Right cardiac atrium (tissue), 5 donors: ENCODE measurements at regions not wholly inside any gene's neighbourhood (a gene's known extent, or its start where the extent isn't known, plus 50 kb on each side); places are given as distances from the start of the nearest gene placed in this dataset.

Source experiments
- ATAC-seq, 2 donors: fragments of 200-7000 bp; cut with Tn5 transposase; one replicate each; pipeline versions ENCODE4 v1.8.0 to v1.9.1; 2020; ENCODE audit warnings: moderate library complexity in 2 of 2, mild to moderate bottlenecking in 1 of 2
- DNase-seq, 3 donors: peaks; one replicate each; pipeline ENCODE4 v3.0.0-alpha.2; 2020
- H3K27ac ChIP-seq: one replicate; pipeline ENCODE4 v1.5.1; 2013; ENCODE audit warnings: mild to moderate bottlenecking, low read length, control low read depth, moderate library complexity
- H3K27me3 ChIP-seq: one replicate; pipeline ENCODE4 v1.6.1; 2013; ENCODE audit not compliant: control insufficient read depth, insufficient read depth
- H3K4me1 ChIP-seq: one replicate; pipeline ENCODE4 v1.6.1; 2013; ENCODE audit warnings: low read length; ENCODE audit not compliant: control insufficient read depth, insufficient read depth
- H3K4me3 ChIP-seq: one replicate; pipeline ENCODE4 v1.5.1; 2013; ENCODE audit warnings: low read length, control low read depth
- H3K9me3 ChIP-seq: one replicate; pipeline ENCODE4 v1.6.1; 2013; ENCODE audit warnings: low read length; ENCODE audit not compliant: control insufficient read depth
- whole genome bisulfite sequencing: extraction: QIAGEN DNeasy Blood & Tissue Kit; methylation state at CpG from one replicate; pipeline ENCODE4 v1.1.7; 2013; 5-methylcytosine and 5-hydroxymethylcytosine counted together
- intact Hi-C, 4 donors: fragments of 100-400 bp; cut with DNase I; formaldehyde crosslinking; loops; one replicate each; pipeline versions ENCODE4 v1.11.0 to v1.14.0; 2022 to 2023
- donor health status: healthy with polysubstance abuse.
- donor health status: DM: no; HTN: yes; CAD: no.
- donor health status: DM: no; HTN: no; CAD: no.
- donor health status: DM: no; HTN: yes; CAD: no; lungs with severe emphysema.
- donor health status: DM: yes; HTN: yes; CAD: no.

DNA sequence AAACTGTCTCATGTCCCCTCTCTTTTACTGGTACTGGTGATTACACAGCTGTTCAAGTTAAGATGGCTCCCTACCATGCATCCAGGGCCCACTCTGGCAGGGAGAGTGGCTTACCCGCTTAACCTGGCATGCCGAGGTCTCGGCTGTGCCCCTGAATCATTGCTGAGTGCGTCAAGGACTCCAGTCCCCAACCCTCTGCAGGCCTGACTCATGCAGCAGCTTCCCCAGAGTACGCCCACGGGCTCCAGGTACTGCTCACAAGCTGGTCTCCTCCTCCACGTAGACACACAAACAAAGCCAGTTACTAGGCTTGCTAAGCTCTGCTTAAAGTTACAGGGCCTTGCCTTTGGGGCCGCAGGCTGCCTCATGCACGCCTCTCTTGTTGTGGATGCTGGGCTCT lies 447.4 kb downstream of the COG6 start:
- Histone ChIP-seq H3K9me3 (no peaks in the 10 kb centered on the region), H3K27me3 (no peaks in the 10 kb centered on the region), H3K4me3 (no peak overlapping the region), H3K27ac (no peak overlapping the region), H3K4me1 (no peaks in the 10 kb centered on the region)
- intact Hi-C loops, result no loop called here
- DNase-seq (no peak), ATAC-seq (peak in 1 of 2 donors; percentile 30)
- 93% methylated on average over 9 of the region's 9 CpGs for WGBS

DNA sequence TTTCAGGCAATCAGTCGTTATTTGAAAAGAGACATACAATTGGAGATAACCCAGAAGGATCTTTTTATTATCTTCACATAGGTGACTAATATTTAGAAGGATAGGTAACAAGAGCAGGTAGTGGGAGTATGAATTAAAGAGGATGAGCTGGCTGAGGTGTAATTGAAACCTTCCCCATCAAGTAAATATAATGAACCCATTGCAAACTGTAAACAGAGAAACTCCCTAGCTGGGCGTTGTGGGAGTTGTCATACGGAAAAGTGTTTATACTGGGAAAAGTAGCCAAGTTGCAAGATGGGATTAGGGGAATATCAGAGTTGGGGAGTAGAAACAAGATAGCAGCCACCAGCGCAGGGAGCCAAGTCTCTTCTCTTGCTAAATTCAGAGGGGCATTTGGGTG lies 448.4 kb downstream of the COG6 start:
- DNase-seq (no peak), ATAC-seq (no peak)
- no peaks in the 10 kb centered on the region for H3K27me3 ChIP-seq
- H3K27ac ChIP-seq, result no peak overlapping the region
- intact Hi-C loops, result no loop called here
- H3K4me3 ChIP-seq, result no peak overlapping the region
- H3K9me3 ChIP-seq, result no peaks in the 10 kb centered on the region
- 71% methylated on average over 4 of the region's 4 CpGs for WGBS
- no peaks in the 10 kb centered on the region for H3K4me1 ChIP-seq

DNA sequence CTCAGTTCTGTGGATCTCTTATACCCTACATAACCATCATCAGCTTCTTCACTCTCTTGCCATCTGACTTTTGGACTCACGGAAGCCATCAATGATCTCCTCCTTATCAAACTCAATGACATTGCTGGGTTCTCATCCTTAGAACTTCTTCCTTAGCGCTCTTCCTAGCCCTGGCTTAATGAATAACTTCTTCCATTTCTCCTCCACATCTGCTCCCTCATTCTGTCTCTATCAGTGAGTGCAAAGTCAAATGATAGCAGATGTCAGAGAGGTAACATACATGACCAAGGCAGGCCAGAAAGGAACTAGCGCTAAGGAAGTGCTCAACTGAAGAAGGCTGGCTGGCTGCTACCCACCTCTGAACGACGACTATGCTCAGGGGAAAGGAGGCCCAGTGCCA lies 449.8 kb downstream of the COG6 start:
- Histone ChIP-seq H3K27me3 (no peaks in the 10 kb centered on the region), H3K27ac (no peak overlapping the region), H3K9me3 (no peaks in the 10 kb centered on the region), H3K4me3 (no peak overlapping the region), H3K4me1 (no peaks in the 10 kb centered on the region)
- DNase-seq (no peak), ATAC-seq (no peak)
- intact Hi-C loops, result no loop called here
- 91% methylated on average over 5 of the region's 5 CpGs for WGBS

DNA sequence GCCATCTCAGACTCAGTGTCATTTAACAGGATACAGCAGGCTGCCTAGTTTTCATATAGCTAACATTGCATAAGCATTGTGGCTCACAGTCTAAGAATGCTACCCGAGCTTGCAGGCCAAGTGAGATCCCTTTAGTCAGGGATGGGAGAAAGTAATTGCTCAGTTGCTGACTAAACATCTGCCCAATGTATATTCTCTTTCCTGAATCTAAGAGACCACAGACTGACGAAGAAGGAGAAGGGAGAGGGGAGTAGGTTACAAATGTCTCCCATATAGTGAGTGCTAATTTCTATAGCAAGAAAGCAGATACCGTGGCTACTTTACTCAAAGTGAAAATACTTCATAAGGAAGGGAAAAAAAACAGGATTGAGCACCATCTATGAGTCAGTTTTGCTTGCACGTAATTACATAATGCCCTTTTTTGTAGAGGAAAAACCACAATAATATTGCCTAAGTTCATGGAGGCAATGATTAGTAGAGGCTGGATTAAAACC lies 453.9 kb downstream of the COG6 start:
- H3K4me3 ChIP-seq, result no peak overlapping the region
- intact Hi-C loops, result no loop called here
- H3K4me1 ChIP-seq, result no peaks in the 10 kb centered on the region
- no peaks in the 10 kb centered on the region for H3K27me3 ChIP-seq
- ATAC-seq (peak in 1 of 2 donors; percentile 68), DNase-seq (no peak)
- no peak overlapping the region for H3K27ac ChIP-seq
- 79% methylated on average over 4 of the region's 4 CpGs for WGBS
- H3K9me3 ChIP-seq, result no peaks in the 10 kb centered on the region

DNA sequence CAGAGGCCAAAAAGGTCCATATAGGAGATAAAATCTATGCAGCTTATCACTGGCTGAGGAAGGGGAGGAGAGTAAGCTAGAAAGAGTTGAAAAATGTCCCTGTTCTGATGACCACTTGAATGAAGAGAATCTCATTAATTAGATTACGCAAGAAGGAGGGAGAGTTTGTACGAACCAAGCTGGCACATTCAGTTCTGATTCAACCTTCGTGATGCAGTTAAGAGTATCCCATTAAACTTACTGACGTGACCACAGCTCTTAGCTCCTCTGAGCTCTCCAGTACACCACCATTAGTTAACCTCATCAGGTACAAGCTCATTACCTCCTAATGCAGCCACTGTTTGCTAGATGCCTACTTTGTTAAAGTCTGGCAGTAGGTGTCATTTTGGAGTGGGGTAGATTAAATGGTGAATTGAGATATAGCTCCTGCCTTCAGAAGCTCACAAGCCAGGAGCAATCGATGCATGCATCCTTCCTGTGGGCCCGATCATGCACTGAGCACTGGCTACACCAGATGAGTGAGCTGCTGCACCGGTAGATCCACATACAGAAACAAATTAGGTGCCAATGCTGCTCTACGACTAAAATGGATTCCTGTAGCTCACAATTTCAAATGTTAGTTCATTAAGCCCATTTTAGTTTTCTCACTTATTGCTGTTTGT lies 458.3 kb downstream of the COG6 start:
- no peaks in the 10 kb centered on the region for H3K9me3 ChIP-seq
- H3K27ac ChIP-seq, result no peak overlapping the region
- 93% methylated on average over 8 of the region's 8 CpGs for WGBS
- intact Hi-C loops, result no loop called here
- no peak overlapping the region for H3K4me3 ChIP-seq
- no peak for ATAC-seq
- H3K4me1 ChIP-seq, result peaks cover 3% of the 10 kb centered on the region
- no peak for DNase-seq
- H3K27me3 ChIP-seq, result no peaks in the 10 kb centered on the region

DNA sequence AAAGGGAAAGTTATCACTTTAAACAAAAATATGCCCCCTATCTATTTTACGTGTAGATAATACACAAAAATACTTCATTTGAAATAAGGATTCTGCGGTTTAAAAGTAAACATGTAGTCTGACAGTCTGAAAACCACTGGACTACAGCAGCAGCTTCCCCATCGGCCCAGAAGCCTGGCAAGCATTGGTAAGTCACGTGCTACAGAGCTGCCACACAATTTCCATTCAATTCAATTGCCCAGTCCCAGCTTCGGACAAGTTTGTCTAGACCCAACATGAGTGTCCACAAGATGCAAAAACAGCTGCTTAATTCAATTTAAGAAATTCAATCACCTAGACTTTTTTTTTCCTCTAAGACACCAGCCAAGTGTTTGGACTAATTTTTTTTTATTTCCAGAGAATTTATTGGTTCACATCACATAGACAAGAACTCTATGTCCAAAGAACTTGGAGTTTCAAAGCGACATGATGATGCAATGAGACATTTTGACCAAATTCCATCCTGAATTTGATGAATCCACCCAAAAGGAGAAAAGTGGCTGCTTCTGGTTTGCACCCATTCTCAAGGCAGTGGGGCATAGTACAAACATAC lies 458.9 kb downstream of the COG6 start:
- intact Hi-C loops, result no loop called here

DNA sequence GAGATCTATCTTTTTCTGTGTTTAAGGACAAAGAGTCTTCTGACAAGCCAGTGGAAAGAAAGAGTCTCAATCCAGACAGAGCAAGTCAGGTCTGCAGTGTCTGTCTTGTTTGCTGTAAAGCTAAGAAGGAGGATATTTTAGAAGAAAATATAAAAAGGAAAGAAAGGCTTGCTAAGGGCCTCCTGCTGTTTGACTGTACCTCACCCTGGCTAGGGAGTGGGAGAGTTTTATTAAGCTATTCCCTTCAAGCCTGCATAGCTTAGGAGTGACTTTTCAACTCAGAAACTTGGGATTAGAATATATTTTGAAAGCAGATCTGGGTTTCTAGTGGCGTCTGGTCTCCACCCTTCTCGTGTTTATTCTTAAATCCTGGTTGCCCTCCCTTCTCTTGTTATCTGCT lies 460.0 kb downstream of the COG6 start:
- Histone ChIP-seq H3K27ac (peak overlapping the region; percentile 39), H3K4me3 (no peak overlapping the region), H3K9me3 (no peaks in the 10 kb centered on the region), H3K27me3 (no peaks in the 10 kb centered on the region), H3K4me1 (peaks cover 3% of the 10 kb centered on the region)
- 68% methylated on average over 2 of the region's 2 CpGs for WGBS
- DNase-seq (no peak), ATAC-seq (peak in 1 of 2 donors; percentile 47)
- intact Hi-C loops, result no loop called here

More for the DNA sequence above, 458.9 kb downstream of the COG6 start:
- Histone ChIP-seq H3K4me3 (no peak overlapping the region), H3K9me3 (no peaks in the 10 kb centered on the region), H3K27me3 (no peaks in the 10 kb centered on the region), H3K4me1 (peaks cover 3% of the 10 kb centered on the region), H3K27ac (no peak overlapping the region)
- ATAC-seq, result no peak
- WGBS, result 93% methylated on average over 6 of the region's 6 CpGs
- DNase-seq, result no peak

DNA sequence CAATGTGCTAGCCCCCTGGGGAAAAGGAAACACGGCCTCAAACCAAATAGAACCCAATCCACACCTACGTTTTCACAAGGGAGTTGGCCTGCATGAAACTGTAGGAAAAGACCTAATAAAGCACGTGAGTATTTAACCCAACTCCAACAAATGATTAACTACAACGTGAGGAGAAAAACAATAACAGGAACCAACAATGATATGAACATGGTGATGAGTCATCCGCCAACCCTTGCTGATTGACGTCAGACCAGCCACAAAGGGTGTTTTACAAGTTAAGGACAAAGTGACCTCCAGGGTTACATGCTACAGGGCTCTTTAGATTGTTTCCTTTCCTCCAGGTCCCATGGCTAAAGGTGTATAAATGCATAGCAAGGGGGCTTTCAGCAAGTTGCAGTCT lies 460.5 kb downstream of the COG6 start:
- no peak overlapping the region for H3K4me3 ChIP-seq
- H3K27me3 ChIP-seq, result no peaks in the 10 kb centered on the region
- no peaks in the 10 kb centered on the region for H3K9me3 ChIP-seq
- 40% methylated on average over 6 of the region's 6 CpGs for WGBS
- DNase-seq, result peak in 2 of 3 donors; percentile 42 to 63
- ATAC-seq, result peak; percentile 50 to 85
- intact Hi-C loops, result no loop called here
- peak overlapping the region; percentile 61 for H3K27ac ChIP-seq
- H3K4me1 ChIP-seq, result peaks cover 3% of the 10 kb centered on the region

DNA sequence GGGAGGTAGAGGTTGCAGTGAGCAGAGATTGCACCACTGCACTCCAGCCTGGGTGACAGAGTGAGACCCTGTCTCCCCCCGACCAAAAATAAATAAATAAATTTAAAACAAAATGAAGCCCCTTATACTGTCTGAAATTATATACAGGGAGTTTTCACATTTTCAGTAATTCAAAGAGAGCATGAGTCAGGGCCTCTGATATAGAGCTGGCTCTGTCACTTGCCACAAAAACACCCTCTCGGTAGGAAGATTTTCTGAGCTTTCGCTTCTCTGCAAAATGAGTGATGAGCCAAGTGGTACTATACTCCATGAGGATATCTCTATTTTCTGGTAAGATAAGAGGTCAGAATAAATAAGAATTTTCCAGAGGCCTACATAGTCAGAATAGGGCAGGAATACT lies 462.9 kb downstream of the COG6 start:
- Histone ChIP-seq H3K9me3 (no peaks in the 10 kb centered on the region), H3K27ac (no peak overlapping the region), H3K4me1 (peaks cover 4% of the 10 kb centered on the region), H3K4me3 (no peak overlapping the region), H3K27me3 (no peaks in the 10 kb centered on the region)
- DNase-seq (no peak), ATAC-seq (no peak)
- intact Hi-C loops, result no loop called here
- 67% methylated on average over 3 of the region's 3 CpGs for WGBS

DNA sequence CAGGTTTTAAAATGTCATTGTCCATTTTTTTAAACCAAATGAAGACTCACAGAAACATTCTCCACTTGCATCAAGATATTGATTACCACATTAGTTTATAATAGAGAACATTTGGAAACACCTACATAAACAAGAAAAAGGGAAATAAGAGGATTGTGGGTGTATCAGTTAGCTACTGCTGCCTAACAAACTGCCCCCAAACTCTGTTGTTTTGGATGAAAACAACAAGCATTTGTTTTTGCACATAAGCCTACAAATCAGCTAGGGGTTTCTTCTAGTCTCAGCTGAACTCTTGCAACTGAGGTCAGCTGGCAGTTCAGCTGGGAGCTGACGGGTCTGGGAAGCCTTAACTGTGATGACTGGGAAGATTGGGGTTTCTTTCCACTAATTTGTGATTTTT lies 464.4 kb downstream of the COG6 start:
- intact Hi-C loops, result no loop called here
- Histone ChIP-seq H3K27ac (no peak overlapping the region), H3K4me1 (peaks cover 4% of the 10 kb centered on the region), H3K27me3 (no peaks in the 10 kb centered on the region), H3K9me3 (no peaks in the 10 kb centered on the region), H3K4me3 (no peak overlapping the region)
- ATAC-seq, result no peak
- peak in 1 of 3 donors; percentile 58 for DNase-seq
- 77% methylated on average over 1 of the region's 1 CpG for WGBS

DNA sequence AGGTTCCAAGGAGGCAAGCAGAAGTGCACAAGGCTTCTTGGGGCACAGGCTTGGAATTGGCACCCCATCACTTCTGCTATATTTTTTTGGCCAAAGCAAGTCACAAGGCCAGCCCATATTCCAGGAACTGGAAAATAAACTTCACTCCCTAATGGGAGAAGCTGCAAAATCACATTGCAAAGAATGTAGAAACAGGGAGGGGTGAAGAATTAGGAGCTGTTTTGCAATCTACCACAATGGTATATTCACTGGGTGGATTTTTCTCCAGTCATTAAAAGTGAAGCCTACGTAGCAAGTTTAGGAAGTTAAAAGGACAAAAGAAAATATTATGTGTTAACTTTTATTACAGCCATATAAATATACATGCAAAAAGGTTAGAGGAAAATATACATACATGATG lies 464.8 kb downstream of the COG6 start:
- Histone ChIP-seq H3K4me1 (peaks cover 2% of the 10 kb centered on the region), H3K4me3 (no peak overlapping the region), H3K27ac (no peak overlapping the region), H3K27me3 (no peaks in the 10 kb centered on the region), H3K9me3 (no peaks in the 10 kb centered on the region)
- WGBS, result 77% methylated on average over 1 of the region's 1 CpG
- peak; percentile 35 to 51 for ATAC-seq
- intact Hi-C loops, result no loop called here
- no peak for DNase-seq
